ENCODE measurements at regions not wholly inside any gene's neighbourhood (a gene's known extent, or its start where the extent isn't known, plus 50 kb on each side); places are given as distances from the start of the nearest gene placed in this dataset.

GRCh38 chr4:73001885-73002284 is 67.6 kb downstream of the COX18 start:
- in situ Hi-C loops (cut with HindIII; ENCODE audit: low sequenced_read_pairs): no loop called here

GRCh38 chr4:72997409-72997808 is 72.1 kb downstream of the COX18 start:
- in situ Hi-C loops (cut with HindIII; ENCODE audit: low sequenced_read_pairs): no loop called here
- peak; percentile 5 for DNase-seq (ENCODE audit: low spot score)

More at GRCh38 chr4:73001885-73002284, 67.6 kb downstream of the COX18 start:
- DNase-seq (ENCODE audit: low spot score): no peak

GRCh38 chr4:72994670-72995069 is 74.8 kb downstream of the COX18 start:
- in situ Hi-C loops (cut with HindIII; ENCODE audit: low sequenced_read_pairs): no loop called here
- no peak for DNase-seq (ENCODE audit: low spot score)

GRCh38 chr4:72993876-72994275 is 75.6 kb downstream of the COX18 start:
- in situ Hi-C loops (cut with HindIII; ENCODE audit: low sequenced_read_pairs): no loop called here

GRCh38 chr4:72991873-72992272 is 77.6 kb downstream of the COX18 start:
- DNase-seq (ENCODE audit: low spot score): no peak
- in situ Hi-C loops (cut with HindIII; ENCODE audit: low sequenced_read_pairs): no loop called here

More at GRCh38 chr4:72993876-72994275, 75.6 kb downstream of the COX18 start:
- no peak for DNase-seq (ENCODE audit: low spot score)

GRCh38 chr4:72987741-72988729 is 81.5 kb downstream of the COX18 start:
- in situ Hi-C loops (cut with HindIII; ENCODE audit: low sequenced_read_pairs): no loop called here
- no peak for DNase-seq (ENCODE audit: low spot score)

GRCh38 chr4:72984351-72984750 is 85.2 kb downstream of the COX18 start:
- in situ Hi-C loops (cut with HindIII; ENCODE audit: low sequenced_read_pairs): no loop called here
- DNase-seq (ENCODE audit: low spot score): no peak

GRCh38 chr4:72983709-72984108 is 85.8 kb downstream of the COX18 start:
- in situ Hi-C loops (cut with HindIII; ENCODE audit: low sequenced_read_pairs): no loop called here
- no peak for DNase-seq (ENCODE audit: low spot score)

- in situ Hi-C loops (cut with HindIII; ENCODE audit: low sequenced_read_pairs): no loop called here
- no peak for DNase-seq (ENCODE audit: low spot score)
Observed at GRCh38 chr4:72977936-72978485, 91.5 kb downstream of the COX18 start.

GRCh38 chr4:72975488-72975784 is 94.1 kb downstream of the COX18 start:
- in situ Hi-C loops (cut with HindIII; ENCODE audit: low sequenced_read_pairs): no loop called here

GRCh38 chr4:72974694-72975487 is 94.6 kb downstream of the COX18 start:
- in situ Hi-C loops (cut with HindIII; ENCODE audit: low sequenced_read_pairs): no loop called here
- no peak for DNase-seq (ENCODE audit: low spot score)

More at GRCh38 chr4:72975488-72975784, 94.1 kb downstream of the COX18 start:
- DNase-seq (ENCODE audit: low spot score): no peak

GRCh38 chr4:72971572-72971971 is 97.9 kb downstream of the COX18 start:
- in situ Hi-C loops (cut with HindIII; ENCODE audit: low sequenced_read_pairs): no loop called here

GRCh38 chr4:72970756-72971155 is 98.8 kb downstream of the COX18 start:
- in situ Hi-C loops (cut with HindIII; ENCODE audit: low sequenced_read_pairs): no loop called here
- DNase-seq (ENCODE audit: low spot score): no peak

More at GRCh38 chr4:72971572-72971971, 97.9 kb downstream of the COX18 start:
- no peak for DNase-seq (ENCODE audit: low spot score)

- in situ Hi-C loops (cut with HindIII; ENCODE audit: low sequenced_read_pairs): no loop called here
- DNase-seq (ENCODE audit: low spot score): peak; percentile 2
Observed at GRCh38 chr4:72969976-72970375, 99.5 kb downstream of the COX18 start.

GRCh38 chr4:72966652-72967051 is 102.9 kb downstream of the COX18 start:
- in situ Hi-C loops (cut with HindIII; ENCODE audit: low sequenced_read_pairs): no loop called here
- no peak for DNase-seq (ENCODE audit: low spot score)

GRCh38 chr4:72959411-72959810 is 110.1 kb downstream of the COX18 start:
- no peak for DNase-seq (ENCODE audit: low spot score)
- in situ Hi-C loops (cut with HindIII; ENCODE audit: low sequenced_read_pairs): no loop called here

- in situ Hi-C loops (cut with HindIII; ENCODE audit: low sequenced_read_pairs): no loop called here
- no peak for DNase-seq (ENCODE audit: low spot score)
Observed at GRCh38 chr4:72954811-72955210, 114.7 kb downstream of the COX18 start.

GRCh38 chr4:72953571-72953970 is 115.9 kb downstream of the COX18 start:
- in situ Hi-C loops (cut with HindIII; ENCODE audit: low sequenced_read_pairs): no loop called here
- DNase-seq (ENCODE audit: low spot score): no peak

- DNase-seq (ENCODE audit: low spot score): no peak
- in situ Hi-C loops (cut with HindIII; ENCODE audit: low sequenced_read_pairs): no loop called here
Observed at GRCh38 chr4:72951628-72952027, 117.9 kb downstream of the COX18 start.

- no peak for DNase-seq (ENCODE audit: low spot score)
- in situ Hi-C loops (cut with HindIII; ENCODE audit: low sequenced_read_pairs): no loop called here
Observed at GRCh38 chr4:72951147-72951546, 118.4 kb downstream of the COX18 start.
